Stimulated activated effector memory CD8-positive, alpha-beta T cell treated with anti-CD3 and anti-CD28 coated beads, Interleukin-12 subunit alpha, Interleukin-12 subunit beta, amount 100 ng/mL, for 72 hours (primary cell): ENCODE measurements at regions not wholly inside any gene's neighbourhood (a gene's known extent, or its start where the extent isn't known, plus 50 kb on each side); places are given as distances from the start of the nearest gene placed in this dataset.

Experiments
- ATAC-seq: fragments of 150-1000 bp; cut with Tn5 transposase; 2 replicates; pipeline ENCODE4 v1.10.0; 2021
- DNase-seq, 2 donors: peaks; one replicate each; pipeline ENCODE4 v3.0.0; 2021 to 2022; ENCODE audit warnings: low spot score in 2 of 2
- H3K27ac Mint-ChIP-seq: one replicate; pipeline ENCODE4 v1.8.0; 2022; ENCODE audit warnings: mild to moderate bottlenecking, mixed read lengths
- H3K36me3 Mint-ChIP-seq: one replicate; pipeline ENCODE4 v1.8.0; 2022; ENCODE audit warnings: mild to moderate bottlenecking, mixed read lengths
- H3K4me1 Mint-ChIP-seq: one replicate; pipeline ENCODE4 v1.8.0; 2022; ENCODE audit warnings: mixed read lengths
- H3K4me3 Mint-ChIP-seq: one replicate; pipeline ENCODE4 v1.8.0; 2022; ENCODE audit warnings: mild to moderate bottlenecking, mixed read lengths
- H3K9me3 Mint-ChIP-seq: one replicate; pipeline ENCODE4 v1.8.0; 2022; ENCODE audit warnings: mixed read lengths

GRCh38 chr7:57381581-57381980, 68.4 kb upstream of the ZNF716 start:
- ATAC-seq (no peak), DNase-seq (no peak)
- Mint-ChIP-seq H3K27ac (no peak overlapping the region), H3K4me3 (no peak overlapping the region), H3K36me3 (no peaks in the 10 kb centered on the region), H3K4me1 (no peaks in the 10 kb centered on the region), H3K9me3 (peaks cover 27% of the 10 kb centered on the region)

DNA sequence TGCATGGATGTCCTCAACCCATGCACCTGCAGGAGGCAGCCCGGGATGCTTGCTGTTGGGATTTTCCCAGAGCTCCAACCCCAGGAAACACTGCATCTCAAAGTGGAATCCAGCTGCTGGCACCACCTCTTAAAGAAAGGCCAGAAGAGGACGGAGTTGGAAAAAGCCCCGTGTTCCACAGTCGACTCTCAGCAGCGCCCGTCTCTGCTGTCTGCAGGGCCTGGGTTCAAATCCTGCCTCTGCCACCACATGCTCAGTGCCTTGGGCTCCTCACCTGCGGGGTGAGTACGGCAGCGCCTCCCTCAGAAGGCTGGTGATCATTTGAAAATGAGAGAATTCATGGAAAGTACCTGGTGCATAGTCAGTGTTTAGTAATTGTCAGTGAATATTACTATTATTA, 65.6 kb upstream of the ZNF716 start:
- ATAC-seq (no peak), DNase-seq (no peak)
- Mint-ChIP-seq H3K4me3 (no peak overlapping the region), H3K36me3 (peaks cover 4% of the 10 kb centered on the region), H3K4me1 (no peaks in the 10 kb centered on the region), H3K9me3 (peaks cover 29% of the 10 kb centered on the region), H3K27ac (no peak overlapping the region)

GRCh38 chr7:57385668-57386067, 64.3 kb upstream of the ZNF716 start:
- Mint-ChIP-seq H3K27ac (no peak overlapping the region), H3K9me3 (peaks cover 31% of the 10 kb centered on the region), H3K4me3 (no peak overlapping the region), H3K36me3 (peaks cover 4% of the 10 kb centered on the region), H3K4me1 (no peaks in the 10 kb centered on the region)
- DNase-seq: no peak
- no peak for ATAC-seq

DNA sequence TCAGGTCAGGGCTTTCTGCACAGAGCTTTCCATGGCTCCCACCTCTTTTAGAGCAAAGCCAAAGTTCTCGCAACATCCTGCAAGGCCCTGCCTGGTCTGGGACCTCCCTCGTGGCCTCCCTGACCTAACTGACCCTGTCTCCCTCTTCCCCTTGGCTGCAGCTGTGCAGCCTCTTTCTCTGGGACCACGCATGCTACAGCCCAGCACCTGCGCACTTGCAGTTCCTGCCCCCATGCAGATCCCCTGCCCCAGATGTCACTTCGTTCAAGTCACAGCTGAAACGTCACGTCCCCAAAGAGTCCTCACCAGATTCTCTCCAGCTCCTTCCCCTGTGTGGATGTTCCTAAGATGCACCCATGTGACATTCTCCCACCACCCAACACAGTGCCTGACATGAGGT, 61.2 kb upstream of the ZNF716 start:
- DNase-seq (no peak), ATAC-seq (no peak)
- H3K36me3 Mint-ChIP-seq: peaks cover 4% of the 10 kb centered on the region
- no peak overlapping the region for H3K27ac Mint-ChIP-seq
- peaks cover 18% of the 10 kb centered on the region for H3K9me3 Mint-ChIP-seq
- no peak overlapping the region for H3K4me3 Mint-ChIP-seq
- no peaks in the 10 kb centered on the region for H3K4me1 Mint-ChIP-seq

DNA sequence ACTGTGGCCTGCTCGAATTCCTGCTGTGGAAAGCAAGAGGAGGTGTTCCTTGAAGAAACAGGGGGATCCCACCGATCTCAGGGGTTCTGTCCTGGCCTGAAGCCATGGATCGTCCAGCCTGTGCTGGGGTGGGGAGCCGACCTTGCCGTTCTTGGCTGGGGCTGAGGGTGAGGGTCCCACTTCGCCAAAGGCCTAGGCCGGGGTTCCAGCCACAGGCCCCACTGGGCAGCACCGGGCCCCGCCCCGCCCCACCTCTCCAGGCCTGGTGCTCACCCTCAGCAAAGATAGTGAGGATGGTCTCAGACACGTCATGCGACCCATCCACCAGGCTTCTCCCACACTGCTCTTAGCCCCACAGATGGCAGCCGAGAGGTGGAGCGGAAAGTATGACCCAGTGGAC, 51.4 kb upstream of the ZNF716 start:
- no peak for ATAC-seq
- H3K9me3 Mint-ChIP-seq: peaks cover 23% of the 10 kb centered on the region
- H3K27ac Mint-ChIP-seq: no peak overlapping the region
- H3K36me3 Mint-ChIP-seq: no peaks in the 10 kb centered on the region
- no peaks in the 10 kb centered on the region for H3K4me1 Mint-ChIP-seq
- no peak overlapping the region for H3K4me3 Mint-ChIP-seq
- no peak for DNase-seq

GRCh38 chr7:57399251-57399940, 50.6 kb upstream of the ZNF716 start:
- DNase-seq: no peak
- Mint-ChIP-seq H3K4me1 (no peaks in the 10 kb centered on the region), H3K27ac (no peak overlapping the region), H3K36me3 (no peaks in the 10 kb centered on the region), H3K4me3 (no peak overlapping the region), H3K9me3 (peaks cover 21% of the 10 kb centered on the region)
- ATAC-seq: no peak

- Mint-ChIP-seq H3K27ac (no peak overlapping the region), H3K9me3 (peaks cover 17% of the 10 kb centered on the region), H3K36me3 (no peaks in the 10 kb centered on the region), H3K4me3 (no peak overlapping the region), H3K4me1 (no peaks in the 10 kb centered on the region)
- DNase-seq (no peak), ATAC-seq (no peak)
These were observed 50.0 kb upstream of the ZNF716 start for GRCh38 chr7:57399972-57400371.
